Activated naive CD4-positive, alpha-beta T cell (primary cell): ENCODE measurements at regions not wholly inside any gene's neighbourhood (a gene's known extent, or its start where the extent isn't known, plus 50 kb on each side); places are given as distances from the start of the nearest gene placed in this dataset.
"Not testable (repeated sequence)": the region's sequence is repeated elsewhere in the genome, so short reads cannot be mapped to it uniquely, and the experiment has no call there.

Experiments
- DNase-seq, 4 experiments: peaks; one replicate each; lab custom pipeline; 2025; lab: John Stamatoyannopoulos, UW

GRCh38 chr9:38255599-38255998 is 136.9 kb upstream of the ALDH1B1 start:
- DNase-seq = no peak

- no peak for DNase-seq
Observed at GRCh38 chr9:38254756-38255155, 137.7 kb upstream of the ALDH1B1 start.

GRCh38 chr9:38254151-38254550 is 138.4 kb upstream of the ALDH1B1 start:
- no peak for DNase-seq

GRCh38 chr9:38253200-38253599 is 139.3 kb upstream of the ALDH1B1 start:
- no peak for DNase-seq

- no peak for DNase-seq
Observed at GRCh38 chr9:38251036-38251860, 141.3 kb upstream of the ALDH1B1 start.

- DNase-seq = no peak
Observed at GRCh38 chr9:38250279-38251035, 142.0 kb upstream of the ALDH1B1 start.

- no peak for DNase-seq
Observed at GRCh38 chr9:38249587-38250210, 142.8 kb upstream of the ALDH1B1 start.

GRCh38 chr9:38249049-38249448 is 143.5 kb upstream of the ALDH1B1 start:
- no peak for DNase-seq

- no peak for DNase-seq
Observed at GRCh38 chr9:38246833-38247232, 145.7 kb upstream of the ALDH1B1 start.

- no peak for DNase-seq
Observed at GRCh38 chr9:38244971-38245370, 147.5 kb upstream of the ALDH1B1 start.

GRCh38 chr9:38243993-38244392 is 148.5 kb upstream of the ALDH1B1 start:
- no peak for DNase-seq

GRCh38 chr9:38242151-38242550 is 150.4 kb upstream of the ALDH1B1 start:
- DNase-seq = not testable (repeated sequence)

- no peak for DNase-seq
Observed at GRCh38 chr9:38240051-38240450, 152.5 kb upstream of the ALDH1B1 start.

GRCh38 chr9:38235244-38235643 is 157.3 kb upstream of the ALDH1B1 start:
- no peak for DNase-seq

- no peak for DNase-seq
Observed at GRCh38 chr9:38234479-38235170, 157.9 kb upstream of the ALDH1B1 start.

GRCh38 chr9:38233796-38234355 is 158.6 kb upstream of the ALDH1B1 start:
- DNase-seq = no peak

GRCh38 chr9:38233343-38233742 is 159.2 kb upstream of the ALDH1B1 start:
- no peak for DNase-seq

GRCh38 chr9:38232895-38233294 is 159.6 kb upstream of the ALDH1B1 start:
- no peak for DNase-seq

GRCh38 chr9:38229504-38230155 is 160.6 kb upstream of the SHB start:
- no peak for DNase-seq

- no peak for DNase-seq
Observed at GRCh38 chr9:38229104-38229500, 160.1 kb upstream of the SHB start.

- no peak for DNase-seq
Observed at GRCh38 chr9:38228331-38229103, 159.5 kb upstream of the SHB start.
